Gastroesophageal sphincter (tissue), 4 donors: ENCODE measurements at regions not wholly inside any gene's neighbourhood (a gene's known extent, or its start where the extent isn't known, plus 50 kb on each side); places are given as distances from the start of the nearest gene placed in this dataset.
A peak's percentile ranks its signal among the peaks of the same experiment; 100 is the strongest.
"Not testable (repeated sequence)": the region's sequence is repeated elsewhere in the genome, so short reads cannot be mapped to it uniquely, and the experiment has no call there.

Experiments
- ATAC-seq: fragments of 150-250 bp; one replicate; pipeline ENCODE4 v1.9.1; 2016; ENCODE audit warnings: mild to moderate bottlenecking, moderate library complexity
- H3K27ac ChIP-seq, 4 donors: fragments of 200-600 bp; sonication (generic) in 3 of 4; 1 replicate in 3 of 4; 2 replicates in 1 of 4; pipeline ENCODE4 v1.5.1; 2016 to 2019
- H3K27me3 ChIP-seq: fragments of 200-600 bp; sonication (generic); one replicate; pipeline ENCODE4 v1.5.1; 2019
- H3K36me3 ChIP-seq, 2 donors: fragments of 200-600 bp; sonication (generic); one replicate each; pipeline ENCODE4 v1.5.1; 2019; ENCODE audit warnings: control low read depth in 1 of 2
- H3K4me1 ChIP-seq, 3 donors: fragments of 200-600 bp; sonication (generic); 1 replicate in 2 of 3; 2 replicates in 1 of 3; pipeline ENCODE4 v1.5.1; 2016 to 2019; ENCODE audit warnings: control low read depth in 2 of 3
- H3K4me3 ChIP-seq, 2 donors: fragments of 200-600 bp; sonication (generic); one replicate each; pipeline ENCODE4 v1.5.1; 2019; ENCODE audit warnings: mild to moderate bottlenecking in 1 of 2, moderate library complexity in 1 of 2
- H3K9me3 ChIP-seq, 3 donors: fragments of 200-600 bp; sonication (generic); one replicate each; pipeline ENCODE4 v1.5.1; 2017 to 2019; ENCODE audit warnings: control low read depth in 2 of 3
- EP300 ChIP-seq: sonication (generic); formaldehyde crosslinking; IDR thresholded peaks from one replicate; pipeline ENCODE4 v1.6.1; 2017; ENCODE audit warnings: antibody characterized with exemption, mild to moderate bottlenecking
- POLR2A ChIP-seq, 2 donors: fragments of 450-650 bp; IDR thresholded peaks; one replicate each; pipeline ENCODE4 v1.6.1; 2017; ENCODE audit warnings: antibody characterized with exemption in 2 of 2, mild to moderate bottlenecking in 2 of 2, moderate library complexity in 1 of 2
- POLR2AphosphoS5 ChIP-seq: sonication (generic); formaldehyde crosslinking; IDR thresholded peaks from one replicate; pipeline ENCODE4 v1.6.1; 2017; ENCODE audit warnings: antibody characterized with exemption
- WGBS, 2 donors: methylation state at CpG; one replicate each; pipeline ENCODE4 v1.1.5; 2018; ENCODE audit warnings: low coverage in 1 of 2; 5-methylcytosine and 5-hydroxymethylcytosine counted together
- TF ChIP-seq, protein P1 (sequence below), 4 experiments: fragments of 200-600 bp in 2 of 4; fragments of 450-650 bp in 2 of 4; sonication (generic) in 1 of 4; IDR thresholded peaks; one replicate each; pipeline ENCODE4 v1.5.1; 2017 to 2019; ENCODE audit warnings: antibody characterized with exemption in 4 of 4, mild to moderate bottlenecking in 2 of 4, moderate library complexity in 2 of 4

DNA sequence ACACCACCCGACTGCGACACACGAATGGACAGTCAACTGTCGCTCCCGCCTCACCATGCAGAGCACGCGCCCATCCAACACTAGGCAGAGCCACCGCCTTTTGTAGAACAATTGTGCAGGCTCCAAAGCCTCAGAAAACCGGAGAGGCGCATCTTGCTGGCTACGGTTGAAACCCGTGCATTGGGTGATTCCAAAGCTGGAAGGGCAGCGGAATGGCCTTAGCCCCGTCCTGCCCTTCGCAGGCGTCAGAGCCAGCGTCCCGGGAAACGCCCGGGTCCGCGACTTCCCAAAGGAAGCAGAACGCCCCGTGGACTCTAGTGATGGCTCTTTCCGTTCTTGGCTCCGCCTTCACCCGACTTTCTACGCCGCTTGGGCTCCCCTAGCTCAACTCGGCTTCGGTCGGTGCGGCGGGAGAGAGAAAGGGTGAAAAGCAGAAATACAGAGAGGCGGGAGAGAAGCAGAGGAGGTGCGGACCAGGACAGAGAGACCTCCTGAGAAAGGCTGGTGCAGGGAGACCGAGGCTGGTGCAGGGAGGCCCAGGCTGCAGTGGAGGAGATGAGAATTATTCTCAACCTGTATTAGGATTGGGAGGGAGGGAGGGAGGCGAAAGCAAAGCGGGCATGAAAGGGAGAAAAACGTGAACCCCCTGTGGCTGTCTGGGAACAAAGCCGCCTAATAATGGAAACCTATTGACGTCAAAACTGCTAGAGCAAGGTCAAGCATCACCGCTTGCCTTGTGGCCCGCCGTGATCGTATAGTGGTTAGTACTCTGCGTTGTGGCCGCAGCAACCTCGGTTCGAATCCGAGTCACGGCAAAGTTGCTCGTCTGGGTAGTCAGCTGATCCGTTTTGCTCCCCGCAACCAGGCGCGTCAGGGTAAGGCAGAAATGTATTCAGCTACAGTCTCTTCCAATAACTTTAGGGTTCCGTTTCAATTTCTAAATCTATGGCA, 99.5 kb downstream of the PRKAB2 start:
- 1 to 12% methylated on average over 12 to 26 of the region's 58 CpGs for WGBS, 2 donors
- TF ChIP-seq POLR2AphosphoS5, result no peak
- TF ChIP-seq EP300, result no peak
- TF ChIP-seq, protein P1, sequence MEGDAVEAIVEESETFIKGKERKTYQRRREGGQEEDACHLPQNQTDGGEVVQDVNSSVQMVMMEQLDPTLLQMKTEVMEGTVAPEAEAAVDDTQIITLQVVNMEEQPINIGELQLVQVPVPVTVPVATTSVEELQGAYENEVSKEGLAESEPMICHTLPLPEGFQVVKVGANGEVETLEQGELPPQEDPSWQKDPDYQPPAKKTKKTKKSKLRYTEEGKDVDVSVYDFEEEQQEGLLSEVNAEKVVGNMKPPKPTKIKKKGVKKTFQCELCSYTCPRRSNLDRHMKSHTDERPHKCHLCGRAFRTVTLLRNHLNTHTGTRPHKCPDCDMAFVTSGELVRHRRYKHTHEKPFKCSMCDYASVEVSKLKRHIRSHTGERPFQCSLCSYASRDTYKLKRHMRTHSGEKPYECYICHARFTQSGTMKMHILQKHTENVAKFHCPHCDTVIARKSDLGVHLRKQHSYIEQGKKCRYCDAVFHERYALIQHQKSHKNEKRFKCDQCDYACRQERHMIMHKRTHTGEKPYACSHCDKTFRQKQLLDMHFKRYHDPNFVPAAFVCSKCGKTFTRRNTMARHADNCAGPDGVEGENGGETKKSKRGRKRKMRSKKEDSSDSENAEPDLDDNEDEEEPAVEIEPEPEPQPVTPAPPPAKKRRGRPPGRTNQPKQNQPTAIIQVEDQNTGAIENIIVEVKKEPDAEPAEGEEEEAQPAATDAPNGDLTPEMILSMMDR (IDR thresholded peaks at IDR 0.05), result no peak
- no peak for TF ChIP-seq POLR2A (IDR thresholded peaks at IDR 0.05)
- Histone ChIP-seq H3K27ac (no peak overlapping the region), H3K9me3 (no peaks in the 10 kb centered on the region), H3K27me3 (peaks cover 80% of the 10 kb centered on the region), H3K4me1 (peaks cover 0 to 17% (median 0%) of the 10 kb centered on the region in 3 donors), H3K36me3 (no peaks in the 10 kb centered on the region), H3K4me3 (peak overlapping the region in 1 of 2 donors; percentile 40)
- ATAC-seq, result peak; percentile 36

DNA sequence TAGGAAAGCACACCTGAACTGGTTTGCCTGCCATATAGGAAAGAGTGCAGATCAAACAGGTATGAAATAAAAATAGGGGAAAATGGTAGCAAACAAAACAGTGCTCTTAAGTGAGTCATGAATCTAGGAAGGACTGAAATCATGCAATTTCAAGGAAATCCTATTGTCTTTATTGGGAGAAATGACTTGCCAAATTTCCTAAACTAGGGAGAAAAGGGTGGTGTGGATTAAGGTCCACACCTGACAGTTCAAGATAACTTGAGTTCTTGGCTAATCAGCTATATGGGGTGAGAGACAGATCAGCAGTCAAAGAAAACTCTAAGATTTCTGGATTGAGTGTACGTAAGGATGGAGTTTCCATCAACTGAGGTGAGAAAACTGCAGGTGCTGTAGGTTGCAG, 101.1 kb downstream of the PRKAB2 start:
- no peaks in the 10 kb centered on the region for H3K9me3 ChIP-seq
- no peak overlapping the region for H3K27ac ChIP-seq
- H3K4me3 ChIP-seq, result no peak overlapping the region
- WGBS, 2 donors, result 88 to 100% methylated on average over 1 of the region's 1 CpG
- ATAC-seq, result no peak
- H3K36me3 ChIP-seq, result no peaks in the 10 kb centered on the region
- H3K4me1 ChIP-seq, result peaks cover 0 to 13% (median 0%) of the 10 kb centered on the region in 3 donors
- peaks cover 64% of the 10 kb centered on the region for H3K27me3 ChIP-seq
- TF ChIP-seq, protein P1 (IDR thresholded peaks at IDR 0.05), result no peak
- TF ChIP-seq EP300, result no peak
- TF ChIP-seq POLR2A (IDR thresholded peaks at IDR 0.05), result no peak
- no peak for TF ChIP-seq POLR2AphosphoS5

DNA sequence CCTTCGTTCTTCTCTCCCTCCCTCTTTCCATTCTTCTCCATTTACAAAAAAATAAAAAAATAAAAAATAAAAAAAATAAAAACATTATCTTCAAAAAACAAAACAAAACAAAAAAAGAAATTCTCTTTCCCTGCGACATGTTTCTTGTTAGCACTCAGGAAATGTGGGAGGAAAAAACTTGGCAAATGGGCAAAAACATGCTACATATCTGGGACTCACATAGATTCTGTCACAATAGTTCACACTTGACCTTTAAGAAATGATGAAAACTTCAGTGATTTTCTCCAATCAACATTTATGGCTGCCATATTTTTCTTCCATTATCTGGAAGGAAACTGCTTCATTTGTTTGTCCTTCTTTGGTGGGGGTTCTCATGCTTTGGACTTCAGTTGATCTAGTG, 109.3 kb downstream of the PRKAB2 start:
- Histone ChIP-seq H3K27ac (no peak overlapping the region), H3K27me3 (peaks cover 6% of the 10 kb centered on the region), H3K4me1 (no peaks in the 10 kb centered on the region), H3K4me3 (no peak overlapping the region), H3K9me3 (peaks cover 0 to 17% (median 0%) of the 10 kb centered on the region in 3 donors), H3K36me3 (no peaks in the 10 kb centered on the region)
- no peak for ATAC-seq
- TF ChIP-seq, protein P1 (IDR thresholded peaks at IDR 0.05), result no peak
- TF ChIP-seq POLR2A (IDR thresholded peaks at IDR 0.05) (no peak), EP300 (no peak), POLR2AphosphoS5 (no peak)
- 22 to 29% methylated on average over 1 to 2 of the region's 2 CpGs for WGBS, 2 donors

DNA sequence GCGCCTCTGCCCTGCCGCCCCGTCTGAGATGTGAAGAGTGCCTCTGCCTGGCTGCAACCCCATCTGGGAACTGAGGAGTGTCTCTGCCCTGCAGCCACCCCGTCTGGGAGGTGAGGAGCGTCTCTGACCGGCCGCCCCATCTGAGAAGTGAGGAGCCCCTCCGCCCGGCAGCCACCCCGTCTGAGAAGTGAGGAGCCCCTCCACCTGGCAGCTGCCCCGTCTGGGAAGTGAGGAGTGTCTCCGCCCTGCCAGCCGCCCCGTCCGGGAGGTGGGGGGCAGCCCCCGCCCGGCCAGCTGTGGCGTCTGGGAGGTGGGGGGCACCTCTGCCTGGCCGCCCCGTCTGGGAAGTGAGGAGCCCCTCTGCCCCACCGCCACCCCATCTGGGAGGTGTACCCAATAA, 110.4 kb downstream of the PRKAB2 start:
- H3K4me1 ChIP-seq, ATAC-seq, H3K27me3 ChIP-seq, H3K27ac ChIP-seq, H3K4me3 ChIP-seq, H3K36me3 ChIP-seq: not testable (repeated sequence)
- WGBS, 2 donors, result no CpG with 5 or more reads among the region's 21 CpGs
- H3K9me3 ChIP-seq, result peaks cover 0 to 17% (median 0%) of the 10 kb centered on the region in 3 donors

DNA sequence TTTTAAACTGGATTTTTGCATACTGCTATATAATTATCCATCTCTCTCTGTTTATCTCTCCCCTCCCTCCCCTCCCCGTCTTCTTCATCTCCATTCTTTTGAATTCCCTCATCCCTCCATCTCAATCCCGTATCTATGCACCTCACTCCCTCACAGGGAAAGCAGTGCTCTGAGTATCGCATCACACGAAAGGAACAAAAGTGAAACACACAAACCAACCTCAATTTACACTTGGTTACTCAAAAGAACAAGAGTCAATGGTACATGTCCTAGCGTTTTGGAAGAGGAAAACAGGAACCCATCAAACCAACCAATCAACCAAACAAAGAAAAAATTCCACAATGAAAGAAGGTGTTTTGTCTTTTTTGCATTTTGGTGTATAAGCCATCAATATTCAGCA, 115.1 kb downstream of the NBPF12 start:
- Histone ChIP-seq H3K27ac (no peak overlapping the region), H3K36me3 (no peaks in the 10 kb centered on the region), H3K4me3 (no peak overlapping the region), H3K4me1 (no peaks in the 10 kb centered on the region), H3K9me3 (no peaks in the 10 kb centered on the region), H3K27me3 (peaks cover 3% of the 10 kb centered on the region)
- no peak for ATAC-seq
- TF ChIP-seq, protein P1 (IDR thresholded peaks at IDR 0.05), result no peak
- no peak for TF ChIP-seq POLR2A (IDR thresholded peaks at IDR 0.05)
- no peak for TF ChIP-seq EP300
- TF ChIP-seq POLR2AphosphoS5, result no peak
- WGBS, 2 donors, result 83 to 86% methylated on average over 4 to 5 of the region's 5 CpGs
